Liver (tissue), 7 donors: ENCODE measurements at regions not wholly inside any gene's neighbourhood (a gene's known extent, or its start where the extent isn't known, plus 50 kb on each side); places are given as distances from the start of the nearest gene placed in this dataset.
A peak's percentile ranks its signal among the peaks of the same experiment; 100 is the strongest.

ENCODE experiments used
- DNase-seq: peaks from one replicate; pipeline ENCODE4 v3.0.0-alpha.2; 2017; ENCODE audit warnings: low spot score
- H3K27ac ChIP-seq, 2 donors: one replicate each; pipeline ENCODE4 v1.7.0; 2013; ENCODE audit warnings: inconsistent platforms in 2 of 2, low read length in 2 of 2, control low read depth in 1 of 2, low read depth in 1 of 2, mild to moderate bottlenecking in 1 of 2
- H3K27me3 ChIP-seq, 4 donors: one replicate each; pipeline versions ENCODE4 v1.6.1 to v1.7.0; 2013; ENCODE audit warnings: low read length in 3 of 4, inconsistent platforms in 1 of 4, mild to moderate bottlenecking in 1 of 4, moderate library complexity in 1 of 4; ENCODE audit not compliant: control insufficient read depth in 4 of 4, insufficient read depth in 4 of 4
- H3K36me3 ChIP-seq, 4 donors: one replicate each; pipeline versions ENCODE4 v1.6.1 to v1.7.0; 2013; ENCODE audit warnings: low read length in 3 of 4, mild to moderate bottlenecking in 3 of 4, low read depth in 1 of 4, moderate library complexity in 1 of 4; ENCODE audit not compliant: control insufficient read depth in 4 of 4, insufficient read depth in 3 of 4
- H3K4me1 ChIP-seq, 4 donors: one replicate each; pipeline versions ENCODE4 v1.6.1 to v1.7.0; 2013; ENCODE audit warnings: low read length in 3 of 4, mild to moderate bottlenecking in 3 of 4, moderate library complexity in 1 of 4; ENCODE audit not compliant: control insufficient read depth in 4 of 4, insufficient read depth in 4 of 4
- H3K4me3 ChIP-seq, 3 donors: one replicate each; pipeline versions ENCODE4 v1.6.1 to v1.7.0; 2013; ENCODE audit warnings: low read length in 3 of 3, control low read depth in 1 of 3, low read depth in 1 of 3, mild to moderate bottlenecking in 1 of 3
- H3K9ac ChIP-seq, 2 donors: one replicate each; pipeline ENCODE4 v1.7.0; 2013; ENCODE audit warnings: low read length in 2 of 2, mild to moderate bottlenecking in 2 of 2, moderate library complexity in 2 of 2, control low read depth in 1 of 2, low read depth in 1 of 2
- H3K9me3 ChIP-seq, 4 donors: one replicate each; pipeline versions ENCODE4 v1.6.1 to v1.7.0; 2013; ENCODE audit warnings: low read length in 3 of 4; ENCODE audit not compliant: control insufficient read depth in 4 of 4
- EGR1 ChIP-seq, 2 donors: IDR thresholded peaks; 2 replicates each; pipeline ENCODE4 v1.6.1; 2016 to 2018; ENCODE audit warnings: antibody characterized with exemption in 2 of 2, low read depth in 2 of 2
- FOXA1 ChIP-seq: IDR thresholded peaks from 2 replicates; pipeline ENCODE4 v1.6.1; 2016; ENCODE audit warnings: antibody characterized with exemption
- FOXA2 ChIP-seq: IDR thresholded peaks from 2 replicates; pipeline ENCODE4 v1.6.1; 2016; ENCODE audit warnings: antibody characterized with exemption
- GABPA ChIP-seq, 2 donors: IDR thresholded peaks in 1 of 2; conservative IDR thresholded peaks in 1 of 2; 2 replicates each; pipeline ENCODE4 v1.6.1; 2016; ENCODE audit warnings: antibody characterized with exemption in 2 of 2, mild to moderate bottlenecking in 1 of 2, moderate library complexity in 1 of 2
- HNF4G ChIP-seq: IDR thresholded peaks from 2 replicates; pipeline ENCODE4 v1.6.1; 2016; ENCODE audit warnings: antibody characterized with exemption
- JUND ChIP-seq, 2 donors: IDR thresholded peaks; 2 replicates each; pipeline ENCODE4 v1.6.1; 2016; ENCODE audit warnings: antibody characterized with exemption in 2 of 2
- NR2F2 ChIP-seq: IDR thresholded peaks from 2 replicates; pipeline ENCODE4 v1.6.1; 2016; ENCODE audit warnings: antibody characterized with exemption
- RAD21 ChIP-seq, 2 donors: IDR thresholded peaks; 2 replicates each; pipeline ENCODE4 v1.6.1; 2016; ENCODE audit warnings: antibody characterized with exemption in 2 of 2, mild to moderate bottlenecking in 2 of 2
- RXRA ChIP-seq, 2 donors: IDR thresholded peaks; 2 replicates each; pipeline ENCODE4 v1.6.1; 2017 to 2018; ENCODE audit warnings: antibody characterized with exemption in 2 of 2, mild to moderate bottlenecking in 1 of 2
- SP1 ChIP-seq: IDR thresholded peaks from 2 replicates; pipeline ENCODE4 v1.6.1; 2018; ENCODE audit warnings: antibody characterized with exemption, mild to moderate bottlenecking
- TAF1 ChIP-seq: conservative IDR thresholded peaks from 2 replicates; pipeline ENCODE4 v1.6.1; 2016; ENCODE audit warnings: antibody characterized with exemption, mild to moderate bottlenecking
- WGBS: extraction: QIAGEN DNeasy Blood & Tissue Kit; methylation state at CpG from one replicate; pipeline ENCODE4 v1.1.7; 2013; 5-methylcytosine and 5-hydroxymethylcytosine counted together
- TF ChIP-seq, protein P1 (sequence below): IDR thresholded peaks from 2 replicates; pipeline ENCODE4 v1.6.1; 2016; ENCODE audit warnings: antibody characterized with exemption
- TF ChIP-seq, protein P2 (sequence below): IDR thresholded peaks from 2 replicates; pipeline ENCODE4 v1.6.1; 2016; ENCODE audit warnings: antibody characterized with exemption
- TF ChIP-seq, protein P3 (sequence below): IDR thresholded peaks from 2 replicates; pipeline ENCODE4 v1.6.1; 2016; ENCODE audit warnings: antibody characterized with exemption
- TF ChIP-seq, protein P4 (sequence below): IDR thresholded peaks from 2 replicates; pipeline ENCODE4 v1.6.1; 2016; ENCODE audit warnings: antibody characterized with exemption, mild to moderate bottlenecking
- donor health status: healthy.
- donor health status: healthy.
- donor health status: healthy.
- donor health status: healthy.

DNA sequence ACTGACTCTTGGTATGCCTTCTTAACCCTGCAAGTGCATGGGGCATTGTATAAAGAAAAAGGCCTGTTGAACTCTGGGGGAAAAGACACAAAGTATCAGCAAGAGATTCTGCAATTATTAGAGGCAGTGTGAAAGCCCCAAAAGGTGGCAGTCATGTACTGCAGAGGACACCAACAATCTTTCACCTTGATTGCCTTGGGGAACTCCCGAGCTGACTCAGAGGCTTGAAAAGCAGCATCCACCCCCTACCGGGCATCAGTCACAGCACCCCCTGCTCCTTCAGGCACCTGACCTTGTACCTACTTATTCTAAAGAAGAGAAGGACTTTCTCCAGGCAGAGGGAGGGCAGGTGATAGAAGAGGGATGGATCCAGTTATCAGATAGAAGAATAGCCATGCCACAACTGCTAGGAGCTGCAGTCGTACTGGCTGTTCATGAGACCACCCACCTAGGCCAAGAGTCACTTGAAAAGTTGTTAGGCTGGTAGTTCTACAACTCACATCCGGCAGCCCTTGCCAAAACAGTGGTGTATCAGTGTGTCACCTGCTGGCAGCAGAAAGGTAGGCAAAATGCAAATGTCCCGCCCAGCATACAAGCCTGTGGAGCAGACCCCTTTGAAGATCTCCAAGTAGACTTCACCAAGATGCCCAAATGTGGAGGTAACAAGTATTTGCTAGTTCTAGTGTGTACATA, 241.6 kb upstream of the CNTN6 start:
- Histone ChIP-seq H3K27ac (no peak overlapping the region), H3K4me1 (no peaks in the 10 kb centered on the region), H3K9me3 (no peaks in the 10 kb centered on the region), H3K4me3 (no peak overlapping the region), H3K9ac (no peak overlapping the region), H3K36me3 (no peaks in the 10 kb centered on the region), H3K27me3 (no peaks in the 10 kb centered on the region)
- DNase-seq: no peak
- TF ChIP-seq FOXA1 (no peak), HNF4G (no peak), GABPA (IDR thresholded peaks at IDR 0.05 in 1 of 2, conservative IDR thresholded peaks at IDR 0.05 in 1 of 2) (no peak), EGR1 (IDR thresholded peaks at IDR 0.05; ENCODE audit: low read depth in 2 of 2) (no peak), RAD21 (IDR thresholded peaks at IDR 0.05) (no peak), TAF1 (no peak), JUND (IDR thresholded peaks at IDR 0.05) (no peak), NR2F2 (no peak), FOXA2 (no peak), RXRA (IDR thresholded peaks at IDR 0.05) (no peak), SP1 (no peak)
- TF ChIP-seq, protein P1, sequence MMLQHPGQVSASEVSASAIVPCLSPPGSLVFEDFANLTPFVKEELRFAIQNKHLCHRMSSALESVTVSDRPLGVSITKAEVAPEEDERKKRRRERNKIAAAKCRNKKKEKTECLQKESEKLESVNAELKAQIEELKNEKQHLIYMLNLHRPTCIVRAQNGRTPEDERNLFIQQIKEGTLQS: no peak
- TF ChIP-seq, protein P2, sequence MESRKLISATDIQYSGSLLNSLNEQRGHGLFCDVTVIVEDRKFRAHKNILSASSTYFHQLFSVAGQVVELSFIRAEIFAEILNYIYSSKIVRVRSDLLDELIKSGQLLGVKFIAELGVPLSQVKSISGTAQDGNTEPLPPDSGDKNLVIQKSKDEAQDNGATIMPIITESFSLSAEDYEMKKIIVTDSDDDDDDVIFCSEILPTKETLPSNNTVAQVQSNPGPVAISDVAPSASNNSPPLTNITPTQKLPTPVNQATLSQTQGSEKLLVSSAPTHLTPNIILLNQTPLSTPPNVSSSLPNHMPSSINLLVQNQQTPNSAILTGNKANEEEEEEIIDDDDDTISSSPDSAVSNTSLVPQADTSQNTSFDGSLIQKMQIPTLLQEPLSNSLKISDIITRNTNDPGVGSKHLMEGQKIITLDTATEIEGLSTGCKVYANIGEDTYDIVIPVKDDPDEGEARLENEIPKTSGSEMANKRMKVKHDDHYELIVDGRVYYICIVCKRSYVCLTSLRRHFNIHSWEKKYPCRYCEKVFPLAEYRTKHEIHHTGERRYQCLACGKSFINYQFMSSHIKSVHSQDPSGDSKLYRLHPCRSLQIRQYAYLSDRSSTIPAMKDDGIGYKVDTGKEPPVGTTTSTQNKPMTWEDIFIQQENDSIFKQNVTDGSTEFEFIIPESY: no peak
- TF ChIP-seq, protein P3, sequence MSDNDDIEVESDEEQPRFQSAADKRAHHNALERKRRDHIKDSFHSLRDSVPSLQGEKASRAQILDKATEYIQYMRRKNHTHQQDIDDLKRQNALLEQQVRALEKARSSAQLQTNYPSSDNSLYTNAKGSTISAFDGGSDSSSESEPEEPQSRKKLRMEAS: no peak
- TF ChIP-seq, protein P4, sequence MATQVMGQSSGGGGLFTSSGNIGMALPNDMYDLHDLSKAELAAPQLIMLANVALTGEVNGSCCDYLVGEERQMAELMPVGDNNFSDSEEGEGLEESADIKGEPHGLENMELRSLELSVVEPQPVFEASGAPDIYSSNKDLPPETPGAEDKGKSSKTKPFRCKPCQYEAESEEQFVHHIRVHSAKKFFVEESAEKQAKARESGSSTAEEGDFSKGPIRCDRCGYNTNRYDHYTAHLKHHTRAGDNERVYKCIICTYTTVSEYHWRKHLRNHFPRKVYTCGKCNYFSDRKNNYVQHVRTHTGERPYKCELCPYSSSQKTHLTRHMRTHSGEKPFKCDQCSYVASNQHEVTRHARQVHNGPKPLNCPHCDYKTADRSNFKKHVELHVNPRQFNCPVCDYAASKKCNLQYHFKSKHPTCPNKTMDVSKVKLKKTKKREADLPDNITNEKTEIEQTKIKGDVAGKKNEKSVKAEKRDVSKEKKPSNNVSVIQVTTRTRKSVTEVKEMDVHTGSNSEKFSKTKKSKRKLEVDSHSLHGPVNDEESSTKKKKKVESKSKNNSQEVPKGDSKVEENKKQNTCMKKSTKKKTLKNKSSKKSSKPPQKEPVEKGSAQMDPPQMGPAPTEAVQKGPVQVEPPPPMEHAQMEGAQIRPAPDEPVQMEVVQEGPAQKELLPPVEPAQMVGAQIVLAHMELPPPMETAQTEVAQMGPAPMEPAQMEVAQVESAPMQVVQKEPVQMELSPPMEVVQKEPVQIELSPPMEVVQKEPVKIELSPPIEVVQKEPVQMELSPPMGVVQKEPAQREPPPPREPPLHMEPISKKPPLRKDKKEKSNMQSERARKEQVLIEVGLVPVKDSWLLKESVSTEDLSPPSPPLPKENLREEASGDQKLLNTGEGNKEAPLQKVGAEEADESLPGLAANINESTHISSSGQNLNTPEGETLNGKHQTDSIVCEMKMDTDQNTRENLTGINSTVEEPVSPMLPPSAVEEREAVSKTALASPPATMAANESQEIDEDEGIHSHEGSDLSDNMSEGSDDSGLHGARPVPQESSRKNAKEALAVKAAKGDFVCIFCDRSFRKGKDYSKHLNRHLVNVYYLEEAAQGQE: no peak
- 68% methylated on average over 5 of the region's 5 CpGs for WGBS

DNA sequence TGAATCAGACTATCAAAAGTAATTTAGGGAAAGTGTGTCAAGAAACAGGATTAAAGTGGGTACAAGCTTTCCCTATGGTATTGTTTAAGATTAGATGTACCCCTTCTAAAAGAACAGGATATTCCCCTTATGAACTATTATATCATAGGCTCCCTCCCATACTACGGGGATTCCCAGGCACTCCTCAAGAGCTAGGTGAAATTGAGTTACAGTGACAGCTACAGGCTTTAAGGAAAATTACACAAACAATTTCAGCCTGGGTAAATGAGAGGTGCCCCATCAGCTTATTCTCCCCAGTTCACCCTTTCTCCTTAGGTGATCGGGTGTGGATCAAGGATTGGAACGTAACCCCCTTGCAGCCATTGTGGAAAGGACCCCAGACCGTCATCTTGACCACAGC, 240.8 kb upstream of the CNTN6 start:
- TF ChIP-seq GABPA (IDR thresholded peaks at IDR 0.05 in 1 of 2, conservative IDR thresholded peaks at IDR 0.05 in 1 of 2) (no peak), TAF1 (no peak), RAD21 (IDR thresholded peaks at IDR 0.05) (peak in 1 of 2 donors; percentile 6), EGR1 (IDR thresholded peaks at IDR 0.05; ENCODE audit: low read depth in 2 of 2) (no peak), FOXA1 (no peak)
- TF ChIP-seq, protein P3: no peak
- TF ChIP-seq, protein P2: no peak
- WGBS: 63% methylated on average over 4 of the region's 4 CpGs

More for the DNA sequence above, 240.8 kb upstream of the CNTN6 start:
- Histone ChIP-seq H3K4me1 (no peaks in the 10 kb centered on the region), H3K9ac (no peak overlapping the region), H3K27ac (no peak overlapping the region), H3K36me3 (no peaks in the 10 kb centered on the region), H3K9me3 (no peaks in the 10 kb centered on the region), H3K4me3 (no peak overlapping the region), H3K27me3 (no peaks in the 10 kb centered on the region)
- no peak for DNase-seq
